CD8-positive, alpha-beta memory T cell (primary cell): ENCODE measurements at regions not wholly inside any gene's neighbourhood (a gene's known extent, or its start where the extent isn't known, plus 50 kb on each side); places are given as distances from the start of the nearest gene placed in this dataset.
A peak's percentile ranks its signal among the peaks of the same experiment; 100 is the strongest.

Source experiments
- CTCF ChIA-PET: fragments of 350-600 bp; sonication (Branson Sonifier 250); formaldehyde crosslinking; loops from one replicate; lab custom pipeline; 2021; ENCODE audit warnings: antibody characterized with exemption; lab: Charles Lee
- POLR2A ChIA-PET: fragments of 350-600 bp; sonication (Branson Sonifier 250); formaldehyde crosslinking; loops from one replicate; lab custom pipeline; 2021; ENCODE audit warnings: antibody characterized with exemption; lab: Charles Lee
- DNase-seq, 5 donors: peaks; one replicate each; pipeline versions ENCODE4 v3.0.0 to v3.0.0-alpha.2; 2020 to 2022; ENCODE audit warnings: mixed read lengths in 1 of 5
- H3K27ac ChIP-seq: one replicate; pipeline ENCODE4 v1.7.0; 2013; ENCODE audit warnings: low read depth, mild to moderate bottlenecking, low read length, moderate library complexity
- H3K27me3 ChIP-seq: 2 replicates; pipeline ENCODE4 v1.7.0; 2013; ENCODE audit warnings: low read length, mild to moderate bottlenecking; ENCODE audit not compliant: insufficient read depth, poor library complexity, severe bottlenecking
- H3K36me3 ChIP-seq: 2 replicates; pipeline ENCODE4 v1.7.0; 2013; ENCODE audit warnings: mild to moderate bottlenecking, low read length, moderate library complexity; ENCODE audit not compliant: insufficient read depth
- H3K4me1 ChIP-seq: 2 replicates; pipeline ENCODE4 v1.7.0; 2013; ENCODE audit warnings: mild to moderate bottlenecking, low read length, moderate library complexity; ENCODE audit not compliant: insufficient read depth
- H3K4me3 ChIP-seq: 2 replicates; pipeline ENCODE4 v1.7.0; 2013; ENCODE audit warnings: mild to moderate bottlenecking, low read length
- H3K9me3 ChIP-seq: 2 replicates; pipeline ENCODE4 v1.7.0; 2013; ENCODE audit warnings: mild to moderate bottlenecking, low read length
- H3K27ac Mint-ChIP-seq, 8 donors: one replicate each; pipeline ENCODE4 v1.8.0; 2020 to 2021; ENCODE audit warnings: mixed read lengths in 8 of 8, mild to moderate bottlenecking in 6 of 8, inconsistent platforms in 3 of 8, moderate library complexity in 3 of 8
- H3K27me3 Mint-ChIP-seq, 2 donors: one replicate each; pipeline ENCODE4 v1.8.0; 2020 to 2021; ENCODE audit warnings: mixed read lengths in 2 of 2, mild to moderate bottlenecking in 1 of 2, moderate library complexity in 1 of 2
- H3K36me3 Mint-ChIP-seq, 3 donors: one replicate each; pipeline ENCODE4 v1.8.0; 2020 to 2021; ENCODE audit warnings: mixed read lengths in 3 of 3, inconsistent platforms in 1 of 3, mild to moderate bottlenecking in 1 of 3
- H3K4me1 Mint-ChIP-seq, 3 donors: one replicate each; pipeline ENCODE4 v1.8.0; 2020 to 2021; ENCODE audit warnings: mixed read lengths in 3 of 3, inconsistent platforms in 1 of 3, mild to moderate bottlenecking in 1 of 3
- H3K4me3 Mint-ChIP-seq, 7 donors: one replicate each; pipeline ENCODE4 v1.8.0; 2020 to 2021; ENCODE audit warnings: mixed read lengths in 7 of 7, mild to moderate bottlenecking in 6 of 7, moderate library complexity in 4 of 7, inconsistent platforms in 2 of 7
- H3K9me3 Mint-ChIP-seq, 5 donors: one replicate each; pipeline ENCODE4 v1.8.0; 2020 to 2022; ENCODE audit warnings: mixed read lengths in 5 of 5, mild to moderate bottlenecking in 3 of 5, moderate library complexity in 2 of 5, inconsistent platforms in 1 of 5

- Histone ChIP-seq H3K36me3 (no peaks in the 10 kb centered on the region), H3K4me1 (no peaks in the 10 kb centered on the region), H3K27ac (no peak overlapping the region), H3K9me3 (no peaks in the 10 kb centered on the region), H3K27me3 (no peaks in the 10 kb centered on the region), H3K4me3 (no peak overlapping the region)
- H3K36me3 Mint-ChIP-seq, result no peaks in the 10 kb centered on the region
- H3K4me1 Mint-ChIP-seq, result no peaks in the 10 kb centered on the region
- ChIA-PET POLR2A (no interaction called here), CTCF (no interaction called here)
- H3K27me3 Mint-ChIP-seq, result peaks cover 3 to 19% of the 10 kb centered on the region in 2 donors
- H3K9me3 Mint-ChIP-seq, result no peaks in the 10 kb centered on the region
- DNase-seq, result no peak
- H3K27ac Mint-ChIP-seq, result no peak overlapping the region
- no peak overlapping the region for H3K4me3 Mint-ChIP-seq
Observed at GRCh38 chr12:13870255-13870654, 111.1 kb downstream of the GRIN2B start.

DNA sequence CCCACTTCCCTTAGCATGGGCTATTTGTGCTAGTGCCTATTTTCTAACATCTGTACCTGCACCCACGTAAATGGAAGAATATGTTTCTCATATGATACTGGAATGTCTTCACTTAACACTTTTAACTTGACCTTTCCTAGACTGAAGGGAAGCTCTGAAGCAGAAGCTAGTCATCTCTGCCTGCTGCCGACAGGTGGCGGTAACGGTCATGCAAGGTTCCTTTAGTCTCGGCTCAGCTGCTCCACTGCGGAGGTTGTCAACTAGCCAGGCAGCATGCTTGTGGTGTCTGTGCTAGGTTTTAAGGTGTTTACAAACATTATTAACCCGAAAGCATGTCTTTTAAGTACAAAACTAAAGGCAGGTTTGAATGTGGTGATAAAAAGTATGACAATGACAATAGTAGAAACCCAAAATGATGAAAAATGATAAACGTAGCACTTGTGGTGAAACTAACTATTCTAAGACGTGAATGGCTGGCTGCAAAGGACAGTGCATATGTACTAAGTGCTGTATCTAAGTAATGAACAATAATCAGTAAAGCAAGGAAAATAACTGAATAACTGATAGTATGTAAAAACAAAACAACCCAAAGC, 117.2 kb downstream of the GRIN2B start:
- Mint-ChIP-seq H3K27ac (no peak overlapping the region), H3K4me1 (no peaks in the 10 kb centered on the region), H3K36me3 (no peaks in the 10 kb centered on the region), H3K9me3 (no peaks in the 10 kb centered on the region), H3K4me3 (no peak overlapping the region), H3K27me3 (peaks cover 5 to 34% of the 10 kb centered on the region in 2 donors)
- Histone ChIP-seq H3K9me3 (no peaks in the 10 kb centered on the region), H3K36me3 (no peaks in the 10 kb centered on the region), H3K4me3 (no peak overlapping the region), H3K4me1 (no peaks in the 10 kb centered on the region), H3K27me3 (no peaks in the 10 kb centered on the region), H3K27ac (no peak overlapping the region)
- peak in 3 of 5 donors; percentile 2 to 23 (median 3) for DNase-seq
- CTCF ChIA-PET, result interaction anchor here (1.1 kb wide), 1 partner anchor 303 kb away, joined by 4 read pairs; no protein-coding TSS in a partner anchor
- POLR2A ChIA-PET, result no interaction called here

GRCh38 chr12:13857750-13858149, 123.7 kb downstream of the GRIN2B start:
- no peaks in the 10 kb centered on the region for H3K9me3 Mint-ChIP-seq
- no peak for DNase-seq
- Histone ChIP-seq H3K9me3 (no peaks in the 10 kb centered on the region), H3K4me3 (no peak overlapping the region), H3K4me1 (no peaks in the 10 kb centered on the region), H3K27me3 (no peaks in the 10 kb centered on the region), H3K36me3 (no peaks in the 10 kb centered on the region), H3K27ac (no peak overlapping the region)
- H3K27me3 Mint-ChIP-seq, result peaks cover 1 to 18% of the 10 kb centered on the region in 2 donors
- POLR2A ChIA-PET, result no interaction called here
- CTCF ChIA-PET, result interaction anchor here (0.6 kb wide), 1 partner anchor 11 kb away, joined by 3 read pairs; no protein-coding TSS in a partner anchor
- H3K36me3 Mint-ChIP-seq, result no peaks in the 10 kb centered on the region
- no peak overlapping the region for H3K4me3 Mint-ChIP-seq
- H3K4me1 Mint-ChIP-seq, result no peaks in the 10 kb centered on the region
- H3K27ac Mint-ChIP-seq, result no peak overlapping the region

GRCh38 chr12:13853471-13853870, 127.9 kb downstream of the GRIN2B start:
- POLR2A ChIA-PET, result no interaction called here
- peaks cover 3 to 5% of the 10 kb centered on the region in 2 donors for H3K27me3 Mint-ChIP-seq
- no peaks in the 10 kb centered on the region for H3K9me3 ChIP-seq
- H3K4me1 Mint-ChIP-seq, result no peaks in the 10 kb centered on the region
- CTCF ChIA-PET, result no interaction called here
- H3K27me3 ChIP-seq, result no peaks in the 10 kb centered on the region
- H3K27ac ChIP-seq, result no peak overlapping the region
- H3K4me3 Mint-ChIP-seq, result no peak overlapping the region
- no peak for DNase-seq
- H3K36me3 Mint-ChIP-seq, result no peaks in the 10 kb centered on the region
- H3K4me1 ChIP-seq, result no peaks in the 10 kb centered on the region
- H3K36me3 ChIP-seq, result no peaks in the 10 kb centered on the region
- H3K9me3 Mint-ChIP-seq, result peaks cover 0 to 3% (median 0%) of the 10 kb centered on the region in 5 donors
- H3K27ac Mint-ChIP-seq, result no peak overlapping the region
- H3K4me3 ChIP-seq, result no peak overlapping the region

GRCh38 chr12:13851828-13852227, 129.6 kb downstream of the GRIN2B start:
- Mint-ChIP-seq H3K4me1 (no peaks in the 10 kb centered on the region), H3K36me3 (no peaks in the 10 kb centered on the region), H3K27me3 (peaks cover 5 to 8% of the 10 kb centered on the region in 2 donors), H3K4me3 (no peak overlapping the region), H3K27ac (no peak overlapping the region), H3K9me3 (peaks cover 0 to 3% (median 0%) of the 10 kb centered on the region in 5 donors)
- CTCF ChIA-PET, result no interaction called here
- POLR2A ChIA-PET, result no interaction called here
- no peak overlapping the region for H3K4me3 ChIP-seq
- H3K4me1 ChIP-seq, result no peaks in the 10 kb centered on the region
- no peaks in the 10 kb centered on the region for H3K9me3 ChIP-seq
- DNase-seq, result no peak
- no peaks in the 10 kb centered on the region for H3K27me3 ChIP-seq
- no peak overlapping the region for H3K27ac ChIP-seq
- H3K36me3 ChIP-seq, result no peaks in the 10 kb centered on the region

GRCh38 chr12:13849456-13849855, 131.9 kb downstream of the GRIN2B start:
- Mint-ChIP-seq H3K4me3 (no peak overlapping the region), H3K27me3 (peaks cover 5 to 14% of the 10 kb centered on the region in 2 donors), H3K27ac (no peak overlapping the region), H3K4me1 (no peaks in the 10 kb centered on the region), H3K36me3 (peaks cover 0 to 4% (median 0%) of the 10 kb centered on the region in 3 donors), H3K9me3 (peaks cover 0 to 4% (median 0%) of the 10 kb centered on the region in 5 donors)
- no peak for DNase-seq
- Histone ChIP-seq H3K27me3 (no peaks in the 10 kb centered on the region), H3K4me1 (no peaks in the 10 kb centered on the region), H3K27ac (no peak overlapping the region), H3K36me3 (no peaks in the 10 kb centered on the region), H3K9me3 (no peaks in the 10 kb centered on the region), H3K4me3 (no peak overlapping the region)
- ChIA-PET POLR2A (no interaction called here), CTCF (no interaction called here)

DNA sequence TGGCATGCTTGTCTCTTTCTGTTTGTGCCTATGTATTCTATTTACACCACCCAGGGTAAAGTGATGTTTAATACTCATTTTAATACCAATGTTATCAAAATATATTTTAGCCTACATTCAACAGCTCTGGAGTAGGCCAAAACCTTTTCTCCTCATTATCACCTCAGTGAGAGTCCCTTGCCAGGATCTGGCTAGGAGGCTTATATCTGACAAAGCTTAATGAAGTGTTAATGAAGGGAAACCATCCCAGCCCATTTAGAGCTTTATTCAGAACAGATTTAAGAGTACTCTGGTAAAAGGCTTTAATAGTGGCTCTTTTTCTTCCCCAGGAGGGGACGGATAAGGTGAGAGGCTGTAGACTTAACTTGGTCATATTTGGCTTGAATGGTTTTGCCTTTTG, 137.6 kb downstream of the GRIN2B start:
- Mint-ChIP-seq H3K36me3 (peaks cover 0 to 4% (median 0%) of the 10 kb centered on the region in 3 donors), H3K27me3 (peaks cover 0 to 20% of the 10 kb centered on the region in 2 donors), H3K9me3 (peaks cover 0 to 4% (median 0%) of the 10 kb centered on the region in 5 donors), H3K27ac (no peak overlapping the region), H3K4me1 (no peaks in the 10 kb centered on the region), H3K4me3 (no peak overlapping the region)
- Histone ChIP-seq H3K27ac (no peak overlapping the region), H3K27me3 (no peaks in the 10 kb centered on the region), H3K4me3 (no peak overlapping the region), H3K36me3 (no peaks in the 10 kb centered on the region), H3K9me3 (no peaks in the 10 kb centered on the region), H3K4me1 (no peaks in the 10 kb centered on the region)
- DNase-seq, result no peak
- POLR2A ChIA-PET, result no interaction called here
- CTCF ChIA-PET, result no interaction called here

DNA sequence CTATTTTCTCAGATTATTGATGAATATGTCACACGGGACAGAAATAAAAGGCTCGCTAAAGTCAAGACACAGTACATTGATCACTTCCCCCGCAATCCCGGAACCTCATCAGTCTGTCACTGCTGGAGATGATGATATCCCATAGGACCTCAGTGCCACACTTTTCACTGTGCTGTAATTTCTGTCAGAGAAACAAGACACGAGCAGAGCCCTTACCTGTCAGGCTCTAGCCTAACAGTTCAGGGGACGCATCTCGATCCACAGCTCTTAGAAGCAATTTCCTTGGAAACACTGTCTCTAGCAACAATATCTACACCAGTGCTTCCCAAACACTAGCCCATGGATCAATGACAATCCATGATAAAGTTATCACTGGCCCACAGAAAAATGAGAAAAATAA, 140.0 kb downstream of the GRIN2B start:
- Mint-ChIP-seq H3K27me3 (peaks cover 0 to 7% of the 10 kb centered on the region in 2 donors), H3K4me1 (no peaks in the 10 kb centered on the region), H3K36me3 (no peaks in the 10 kb centered on the region), H3K9me3 (peaks cover 0 to 2% (median 0%) of the 10 kb centered on the region in 5 donors), H3K27ac (no peak overlapping the region), H3K4me3 (no peak overlapping the region)
- Histone ChIP-seq H3K4me3 (no peak overlapping the region), H3K27ac (no peak overlapping the region), H3K4me1 (no peaks in the 10 kb centered on the region), H3K9me3 (no peaks in the 10 kb centered on the region), H3K27me3 (no peaks in the 10 kb centered on the region), H3K36me3 (no peaks in the 10 kb centered on the region)
- ChIA-PET POLR2A (interaction anchor here (0.6 kb wide), 1 partner anchor 1949 kb away, joined by 3 read pairs; no protein-coding TSS in a partner anchor), CTCF (no interaction called here)
- no peak for DNase-seq
